H1 (cell line): ENCODE measurements at regions not wholly inside any gene's neighbourhood (a gene's known extent, or its start where the extent isn't known, plus 50 kb on each side); places are given as distances from the start of the nearest gene placed in this dataset.

Source experiments
- CHD1 ChIP-seq: IDR thresholded peaks from 2 replicates; pipeline ENCODE4 v1.6.1; 2012; ENCODE audit warnings: low read depth, low read length, improper control_type of control experiment
- CHD7 ChIP-seq: fragments of 300-600 bp; sonication (generic); IDR thresholded peaks from 2 replicates; pipeline ENCODE4 v1.7.1; 2012; ENCODE audit warnings: low read length, moderate library complexity, mild to moderate bottlenecking, inconsistent platforms; ENCODE audit not compliant: insufficient replicate concordance
- CREB1 ChIP-seq: IDR thresholded peaks from 2 replicates; pipeline ENCODE4 v1.6.1; 2012; ENCODE audit warnings: inconsistent platforms

GRCh38 chr4:15314974-15315373 lies 112.9 kb upstream of the C1QTNF7 start (continued):
- TF ChIP-seq CHD7 (no peak), CHD1 (no peak), CREB1 (no peak)
